ENCODE measurements at regions not wholly inside any gene's neighbourhood (a gene's known extent, or its start where the extent isn't known, plus 50 kb on each side); places are given as distances from the start of the nearest gene placed in this dataset.
"Not testable (repeated sequence)": the region's sequence is repeated elsewhere in the genome, so short reads cannot be mapped to it uniquely, and the experiment has no call there.

- no peaks in the 10 kb centered on the region for H3K27me3 Mint-ChIP-seq (ENCODE audit: low read depth in 3 of 3)
- no peaks in the 10 kb centered on the region for H3K4me1 Mint-ChIP-seq
- no peaks in the 10 kb centered on the region for H3K79me2 ChIP-seq (ENCODE audit: insufficient read depth, low read length)
- intact Hi-C loops (cut with micrococcal nuclease) = no loop called here
- no peak for TF ChIP-seq CTCF (IDR thresholded peaks at IDR 0.05)
- no peak overlapping the region for H3K9ac ChIP-seq (ENCODE audit: insufficient read depth, low read length, poor library complexity, severe bottlenecking)
- H3K4me2 ChIP-seq (replicated peaks; ENCODE audit: extremely low read depth, low read length, poor library complexity, severe bottlenecking) = no peak overlapping the region
- no peak overlapping the region for H3K4me3 ChIP-seq (replicated peaks in 1 of 3; ENCODE audit: low read depth in 2 of 3, low read length in 3 of 3)
- H3K36me3 Mint-ChIP-seq = no peaks in the 10 kb centered on the region
- no peaks in the 10 kb centered on the region for H3K9me3 ChIP-seq (replicated peaks in 1 of 2; ENCODE audit: control insufficient read depth in 1 of 2, insufficient read depth in 1 of 2, low read length in 2 of 2)
- H3K27ac Mint-ChIP-seq = no peak overlapping the region
- H3K4me3 Mint-ChIP-seq = no peak overlapping the region
- no peaks in the 10 kb centered on the region for H4K20me1 ChIP-seq (ENCODE audit: insufficient read depth, low read length)
- H3K36me3 ChIP-seq (replicated peaks in 1 of 2; ENCODE audit: control insufficient read depth in 1 of 2, insufficient read depth in 2 of 2, low read length in 2 of 2) = no peaks in the 10 kb centered on the region
- H3K9me3 Mint-ChIP-seq = peaks cover 0 to 9% (median 2%) of the 10 kb centered on the region in 7 donors
- no peak for DNase-seq
- no peaks in the 10 kb centered on the region for H3K27me3 ChIP-seq (ENCODE audit: control insufficient read depth in 2 of 2, insufficient read depth in 2 of 2, low read length in 2 of 2)
- no peak overlapping the region for H2AFZ ChIP-seq (ENCODE audit: insufficient read depth, low read depth, low read length, poor library complexity, severe bottlenecking)
- no peaks in the 10 kb centered on the region for H3K4me1 ChIP-seq (ENCODE audit: control insufficient read depth in 1 of 2, insufficient read depth in 2 of 2, low read length in 2 of 2)
- H3K27ac ChIP-seq (ENCODE audit: low read depth in 1 of 2, low read length in 2 of 2) = no peak overlapping the region
These were observed 142.7 kb upstream of the SYNPR start for GRCh38 chr3:63135367-63135766.

DNA sequence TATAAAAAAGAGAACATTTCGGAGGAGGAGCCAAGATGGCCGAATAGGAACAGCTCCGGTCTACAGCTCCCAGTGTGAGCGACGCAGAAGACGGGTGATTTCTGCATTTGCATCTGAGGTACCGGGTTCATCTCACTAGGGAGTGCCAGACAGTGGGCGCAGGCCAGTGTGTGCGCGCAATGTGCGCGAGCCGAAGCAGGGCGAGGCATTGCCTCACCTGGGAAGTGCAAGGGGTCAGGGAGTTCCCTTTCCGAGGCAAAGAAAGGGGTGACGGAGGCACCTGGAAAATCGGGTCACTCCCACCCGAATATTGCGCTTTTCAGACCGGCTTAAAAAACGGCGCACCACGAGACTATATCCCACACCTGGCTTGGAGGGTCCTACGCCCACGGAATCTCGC, 141.9 kb upstream of the SYNPR start:
- DNase-seq; H3K27me3 Mint-ChIP-seq (ENCODE audit: low read depth in 3 of 3); H3K9ac ChIP-seq (ENCODE audit: insufficient read depth, low read length, poor library complexity, severe bottlenecking); H3K9me3 Mint-ChIP-seq; H3K4me3 ChIP-seq (replicated peaks in 1 of 3; ENCODE audit: low read depth in 2 of 3, low read length in 3 of 3); H3K79me2 ChIP-seq (ENCODE audit: insufficient read depth, low read length); H3K9me3 ChIP-seq (replicated peaks in 1 of 2; ENCODE audit: control insufficient read depth in 1 of 2, insufficient read depth in 1 of 2, low read length in 2 of 2); H3K4me1 Mint-ChIP-seq; H3K4me1 ChIP-seq (ENCODE audit: control insufficient read depth in 1 of 2, insufficient read depth in 2 of 2, low read length in 2 of 2); intact Hi-C loops (cut with micrococcal nuclease); H3K27ac ChIP-seq (ENCODE audit: low read depth in 1 of 2, low read length in 2 of 2); H3K27ac Mint-ChIP-seq; H3K36me3 Mint-ChIP-seq; H3K27me3 ChIP-seq (ENCODE audit: control insufficient read depth in 2 of 2, insufficient read depth in 2 of 2, low read length in 2 of 2); H3K36me3 ChIP-seq (replicated peaks in 1 of 2; ENCODE audit: control insufficient read depth in 1 of 2, insufficient read depth in 2 of 2, low read length in 2 of 2); H4K20me1 ChIP-seq (ENCODE audit: insufficient read depth, low read length); H3K4me2 ChIP-seq (replicated peaks; ENCODE audit: extremely low read depth, low read length, poor library complexity, severe bottlenecking); H2AFZ ChIP-seq (ENCODE audit: insufficient read depth, low read depth, low read length, poor library complexity, severe bottlenecking); H3K4me3 Mint-ChIP-seq: not testable (repeated sequence)
- 97% methylated on average over 13 of the region's 26 CpGs for WGBS (ENCODE audit: insufficient coverage)

Measured in CD14-positive monocyte (primary cell).